NCI-H510A (cell line): ENCODE measurements at regions not wholly inside any gene's neighbourhood (a gene's known extent, or its start where the extent isn't known, plus 50 kb on each side); places are given as distances from the start of the nearest gene placed in this dataset.

Experiments used
- DNase-seq: peaks from one replicate; lab custom pipeline; 2025; lab: John Stamatoyannopoulos, UW

DNA sequence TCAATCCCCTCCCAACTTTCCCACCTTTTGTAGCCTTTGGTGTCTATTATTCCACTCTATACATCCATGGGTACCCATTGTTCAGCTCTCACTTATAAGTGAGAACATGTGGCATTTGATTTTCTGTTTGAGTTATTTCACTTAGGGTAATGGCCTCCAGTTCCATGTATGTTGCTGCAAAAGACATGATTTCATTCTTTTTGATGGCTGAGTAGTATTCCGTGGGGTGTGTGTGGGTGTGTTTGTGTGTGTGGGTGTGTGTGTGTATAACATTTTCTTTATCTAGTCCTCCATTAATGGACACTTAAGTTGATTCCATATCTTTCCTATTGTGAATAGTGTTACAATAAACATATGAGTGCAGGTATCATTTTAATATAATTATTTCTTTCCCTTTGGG, 157.5 kb upstream of the FSTL4 start:
- DNase-seq: no peak

DNA sequence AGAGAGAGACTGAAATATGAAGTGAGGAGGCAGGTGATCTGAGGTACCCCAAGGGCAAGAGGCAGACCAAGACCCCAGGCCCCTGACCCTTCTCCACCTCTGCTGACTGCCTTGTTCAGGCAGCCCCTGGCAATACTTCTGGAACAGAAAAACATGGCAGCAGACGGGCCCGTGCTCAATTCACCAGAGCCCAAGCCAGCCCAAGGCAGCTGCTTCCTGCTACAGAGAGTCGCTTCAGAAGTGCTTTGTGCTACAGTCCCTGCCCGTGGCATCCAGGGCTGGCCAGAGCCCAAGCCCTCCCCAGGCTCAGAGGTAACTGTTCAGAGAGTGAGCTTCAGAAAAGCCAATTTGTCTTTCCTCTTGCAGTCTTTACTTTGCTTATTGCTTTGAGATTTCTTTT, 151.4 kb upstream of the FSTL4 start:
- no peak for DNase-seq

DNA sequence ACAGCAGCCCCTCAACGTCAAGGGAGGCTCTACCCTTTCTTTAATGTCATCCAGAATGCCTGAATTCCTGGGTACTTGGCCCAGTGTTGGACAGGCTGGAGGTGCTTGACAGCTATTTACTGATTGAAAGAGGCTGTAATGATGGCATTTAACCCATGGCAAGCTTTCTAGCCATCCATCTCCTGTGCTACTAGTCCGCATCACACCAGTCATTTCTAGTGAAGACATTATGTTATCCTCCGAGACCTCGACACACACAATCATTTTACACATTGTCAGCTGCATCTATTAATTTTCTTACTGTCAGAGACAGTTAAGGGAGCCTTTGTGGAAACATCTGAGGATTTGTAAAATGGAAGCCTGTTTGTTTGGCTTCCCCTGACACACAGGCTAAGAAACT, 149.3 kb upstream of the FSTL4 start:
- DNase-seq: no peak

DNA sequence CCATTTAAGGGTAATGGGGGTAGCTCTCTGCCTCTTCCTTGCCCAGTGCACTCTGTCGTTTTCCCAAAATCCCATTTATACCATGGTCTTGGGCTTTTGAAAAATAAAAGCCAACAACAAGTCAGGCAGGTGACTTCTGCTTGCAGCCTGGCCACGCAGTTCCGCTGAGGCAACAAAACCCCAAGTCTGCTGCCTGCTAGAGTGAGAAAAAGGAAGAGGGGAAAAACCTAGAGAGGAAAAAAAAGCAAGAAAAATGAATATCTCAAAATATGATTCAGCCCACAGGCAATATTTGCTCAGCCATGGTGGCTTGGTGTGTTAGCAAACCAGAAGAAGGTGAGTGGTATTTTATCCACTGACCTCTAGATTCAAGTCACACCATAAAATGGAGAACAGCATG, 148.2 kb upstream of the FSTL4 start:
- no peak for DNase-seq

DNA sequence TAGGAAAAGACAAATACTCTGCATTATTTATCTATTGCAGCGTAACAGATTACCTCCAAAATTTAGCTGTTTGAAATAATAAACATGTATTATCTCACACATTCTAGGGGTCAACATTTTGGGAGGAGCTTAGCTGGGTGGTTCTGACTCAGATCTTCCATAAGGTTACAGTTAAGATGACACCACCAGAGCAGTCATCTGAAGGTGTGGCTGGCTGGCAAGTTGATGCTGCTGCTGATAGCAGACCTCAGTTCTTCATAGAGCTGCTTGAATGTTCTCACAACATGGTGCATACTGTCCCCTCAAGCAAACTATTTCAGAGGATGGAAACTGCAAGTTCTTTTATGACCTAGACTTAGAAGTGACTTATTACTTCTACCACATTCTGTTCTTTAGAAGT, 146.3 kb upstream of the FSTL4 start:
- no peak for DNase-seq

DNA sequence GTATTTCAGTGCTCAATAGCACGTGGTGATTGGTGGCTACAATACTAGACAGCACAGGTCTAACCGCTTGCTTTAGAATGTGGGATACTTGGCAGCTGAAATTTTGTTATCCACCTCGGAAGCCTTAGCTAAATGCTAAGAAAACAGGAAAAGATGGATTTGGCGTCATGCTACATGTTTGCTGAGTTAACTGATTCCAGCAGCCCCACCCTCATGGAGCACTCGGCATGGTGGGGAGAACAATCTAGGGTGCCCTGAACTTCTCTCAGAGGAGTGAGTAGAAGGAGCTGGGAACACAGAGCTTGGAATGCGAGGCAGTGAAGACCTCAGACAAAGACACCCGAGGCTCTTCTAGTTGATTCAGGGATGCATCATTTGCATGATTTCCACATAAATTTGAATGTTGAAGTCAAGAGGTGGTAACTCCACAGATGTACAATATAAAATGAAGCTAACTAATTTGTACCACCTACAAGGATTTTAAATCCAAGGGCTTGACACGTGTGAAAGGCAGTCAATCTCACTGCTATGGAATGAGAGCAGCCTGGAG, 145.1 kb upstream of the FSTL4 start:
- no peak for DNase-seq

DNA sequence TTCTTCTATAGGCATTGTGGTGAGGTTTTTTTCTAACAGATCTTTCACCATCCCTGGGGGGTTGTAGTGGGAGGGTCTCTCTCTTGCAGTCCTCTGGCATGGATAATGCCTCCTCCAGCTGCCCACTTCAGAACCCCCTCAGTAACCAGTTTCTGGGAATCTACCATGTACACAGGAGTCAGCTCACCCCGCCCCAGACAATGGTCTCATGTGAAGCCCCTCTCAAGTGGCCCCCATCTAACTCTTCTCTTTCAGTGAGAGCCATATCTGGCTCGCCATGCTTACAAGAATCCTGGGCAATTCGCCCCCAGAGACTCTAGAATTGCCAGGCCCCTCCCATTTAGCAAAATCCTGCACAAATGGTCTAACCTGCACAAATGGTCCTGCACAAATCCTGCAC, 144.4 kb upstream of the FSTL4 start:
- DNase-seq: no peak

DNA sequence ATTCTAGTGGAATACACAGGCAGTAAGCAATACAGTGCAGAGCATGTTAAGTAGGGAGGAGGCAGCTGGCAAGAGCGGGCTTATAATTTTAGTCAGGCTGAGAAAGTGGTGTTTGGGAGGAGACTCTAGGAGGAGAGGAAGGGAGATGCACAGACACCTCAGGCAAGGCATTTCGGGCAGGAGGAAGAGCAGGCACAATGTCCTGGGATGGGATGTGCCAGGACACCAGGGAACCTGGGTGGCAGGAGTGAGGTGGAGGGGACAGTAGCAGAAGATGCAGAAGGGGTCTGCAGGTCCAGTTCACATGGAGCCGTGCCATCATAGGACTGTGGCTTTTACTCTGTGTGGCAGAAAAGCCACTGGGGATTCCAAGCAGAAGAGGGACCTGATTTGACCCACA, 143.7 kb upstream of the FSTL4 start:
- DNase-seq: no peak

DNA sequence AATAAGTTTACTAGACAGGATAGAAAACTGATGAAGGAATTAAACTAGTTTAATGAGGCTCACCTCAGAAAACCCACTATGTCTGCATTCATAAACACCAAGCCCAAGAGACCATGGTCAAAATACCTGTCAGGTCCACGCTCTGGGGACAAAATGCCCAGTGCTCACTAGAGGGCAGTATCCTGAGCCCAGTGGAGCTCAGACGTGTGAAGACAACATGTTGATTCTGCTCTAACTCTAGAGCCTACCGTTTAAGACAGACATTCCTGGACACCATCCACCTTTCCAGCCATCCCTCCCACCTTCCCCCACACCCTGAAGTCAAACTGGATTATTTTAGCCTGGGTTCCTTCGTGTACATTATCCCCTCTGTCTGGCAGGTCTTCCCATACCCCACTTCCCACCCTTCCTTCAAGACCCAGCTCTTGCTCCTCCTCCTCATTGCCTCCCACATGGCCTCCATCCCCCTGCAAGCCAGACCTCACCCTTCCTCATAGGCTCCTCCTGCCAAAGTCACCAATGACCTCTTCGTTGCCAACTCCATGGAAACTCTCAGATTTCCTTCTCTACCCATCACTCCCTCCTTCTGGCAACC, 142.3 kb upstream of the FSTL4 start:
- no peak for DNase-seq

DNA sequence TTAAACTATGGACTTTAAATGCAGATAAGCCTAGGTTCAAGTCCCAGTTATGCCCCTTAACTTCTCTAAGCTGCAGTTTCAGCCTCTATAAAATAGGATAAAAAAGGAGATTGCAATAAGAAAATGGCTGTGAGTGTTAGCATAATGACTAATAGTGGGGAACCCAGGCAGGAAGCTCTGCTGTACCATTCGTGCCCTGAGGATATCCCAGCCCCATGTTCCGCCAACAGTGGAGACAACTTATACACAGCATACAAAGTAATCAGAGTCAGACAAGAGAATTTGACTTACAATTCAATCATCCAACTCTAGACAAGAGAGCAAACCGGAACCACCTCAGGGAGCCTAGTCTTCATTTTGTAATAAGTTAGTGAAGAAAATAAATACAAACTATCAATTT, 141.5 kb upstream of the FSTL4 start:
- DNase-seq: no peak

DNA sequence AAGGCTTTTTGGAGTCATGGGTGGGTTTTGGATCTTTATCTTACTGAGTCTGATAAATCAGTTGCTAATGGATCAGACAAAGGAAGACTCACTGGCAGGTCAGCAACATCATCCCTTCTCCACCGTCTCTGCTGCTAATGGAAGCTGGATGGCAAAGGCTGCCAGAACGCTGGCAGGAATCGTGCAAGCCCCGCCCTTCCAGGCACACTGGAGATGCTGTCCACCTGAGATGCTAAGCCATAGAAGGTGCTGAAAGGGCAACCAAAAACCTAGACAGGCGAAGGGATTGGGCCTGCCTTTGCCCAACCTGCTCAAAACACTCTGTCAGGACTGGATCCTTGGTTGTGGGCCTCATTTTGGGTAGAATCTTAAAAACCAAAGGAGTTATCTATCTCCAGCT, 139.5 kb upstream of the FSTL4 start:
- DNase-seq: no peak

DNA sequence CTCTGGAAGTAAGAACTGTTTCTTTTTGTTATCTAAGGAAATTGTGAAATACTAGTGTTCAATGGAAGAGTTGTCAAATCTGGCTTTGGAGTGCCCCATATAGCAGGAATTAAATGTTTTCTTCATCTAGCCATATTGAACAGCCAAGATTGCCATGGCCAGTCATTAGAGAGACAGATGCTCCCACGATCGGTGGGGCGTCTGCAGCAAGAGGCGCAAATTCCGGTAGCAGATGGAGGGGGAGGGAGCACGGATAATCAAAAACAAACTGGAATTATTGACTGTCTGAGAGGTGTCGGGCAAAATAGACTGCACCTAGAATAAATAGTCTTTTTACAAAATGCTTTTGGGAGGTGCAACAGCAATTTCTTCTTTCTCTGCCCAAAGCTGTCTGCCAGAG, 139.1 kb upstream of the FSTL4 start:
- DNase-seq: no peak

DNA sequence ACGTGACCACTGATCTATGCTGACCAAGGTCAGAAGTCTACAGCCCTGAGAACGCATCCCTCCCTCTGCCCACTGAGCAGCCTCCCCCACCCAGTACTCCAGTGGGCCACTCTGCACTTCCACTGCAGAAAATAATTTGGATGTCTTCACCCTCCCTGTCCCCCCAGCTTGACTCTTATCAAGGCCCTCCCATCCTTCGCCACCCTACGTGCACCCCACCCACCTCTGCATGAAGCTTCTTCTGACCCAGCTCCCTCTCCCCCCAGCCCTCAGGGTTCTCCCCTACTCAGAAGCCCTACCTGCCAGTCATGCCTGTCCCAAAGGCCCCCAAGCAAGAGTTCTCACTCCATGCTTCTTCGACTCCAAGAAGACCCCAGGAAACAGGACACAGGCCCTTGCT, 138.5 kb upstream of the FSTL4 start:
- DNase-seq: no peak

DNA sequence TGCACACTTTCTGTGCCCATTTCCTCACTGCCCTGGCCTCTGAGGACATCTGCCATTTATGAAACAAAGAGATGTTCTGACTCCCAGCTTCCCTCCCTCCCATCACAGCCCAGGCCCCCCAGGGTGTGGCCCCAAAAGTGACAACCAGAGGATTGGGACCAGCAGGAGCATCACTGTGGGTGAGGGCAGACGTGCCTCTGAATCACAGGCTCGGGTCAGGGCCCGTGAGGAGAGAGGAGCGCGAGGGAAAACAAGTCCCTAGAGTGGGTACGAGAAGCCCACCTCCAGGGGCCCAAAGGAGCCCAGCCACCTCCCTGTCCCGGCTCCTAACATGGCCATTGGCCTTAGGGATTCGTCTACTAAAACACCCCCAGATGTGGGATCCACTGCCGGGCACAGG, 138.0 kb upstream of the FSTL4 start:
- no peak for DNase-seq

DNA sequence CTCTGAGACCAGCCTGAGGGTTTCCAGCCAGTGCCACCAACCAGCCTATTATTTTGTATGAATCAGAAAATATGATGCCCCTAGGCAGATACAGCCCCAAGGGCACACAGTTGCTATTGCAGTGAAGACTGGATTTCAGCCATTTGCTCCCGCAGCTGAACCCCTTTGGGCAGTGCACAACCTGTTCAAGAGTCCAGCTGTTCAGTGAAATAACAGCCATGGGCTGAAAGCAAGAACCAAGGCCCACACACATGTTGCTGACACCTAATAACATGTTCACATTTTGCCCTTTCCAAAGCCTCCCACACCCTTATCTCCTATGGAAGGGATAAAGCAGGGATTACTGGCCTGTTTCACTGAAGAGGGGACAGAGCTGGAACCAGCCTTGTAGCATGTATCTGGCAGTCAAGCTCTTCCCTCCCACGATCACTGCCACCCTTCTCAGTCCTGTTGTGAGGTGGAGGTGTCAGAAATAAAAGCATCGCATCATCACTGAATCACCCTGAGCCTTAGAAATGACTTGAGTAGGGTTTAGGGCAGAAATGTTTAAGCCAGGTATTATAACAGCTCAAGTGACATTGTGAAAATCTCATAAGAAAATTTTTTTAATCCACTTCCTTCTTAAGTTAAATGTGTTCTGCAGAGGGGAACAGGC, 137.1 kb upstream of the FSTL4 start:
- no peak for DNase-seq

DNA sequence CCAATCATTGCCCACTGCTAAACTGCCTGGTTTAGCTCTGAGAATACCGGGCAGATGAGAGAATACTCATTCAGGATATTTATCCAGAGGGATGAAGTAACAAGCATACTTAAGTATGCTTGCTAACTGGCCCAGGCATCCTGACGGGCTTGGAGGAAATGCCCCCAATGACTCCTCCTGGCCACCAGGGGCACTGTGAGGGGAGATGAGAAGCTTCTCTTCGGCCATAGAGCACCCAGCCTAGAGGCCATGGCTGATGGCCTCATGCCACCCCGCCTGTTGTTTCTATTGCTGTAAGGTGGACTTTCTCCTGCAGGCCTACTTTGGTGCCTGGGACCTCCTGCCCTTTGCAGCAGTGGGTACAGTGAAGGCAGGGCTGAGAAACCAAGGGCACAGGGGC, 134.5 kb upstream of the FSTL4 start:
- no peak for DNase-seq

DNA sequence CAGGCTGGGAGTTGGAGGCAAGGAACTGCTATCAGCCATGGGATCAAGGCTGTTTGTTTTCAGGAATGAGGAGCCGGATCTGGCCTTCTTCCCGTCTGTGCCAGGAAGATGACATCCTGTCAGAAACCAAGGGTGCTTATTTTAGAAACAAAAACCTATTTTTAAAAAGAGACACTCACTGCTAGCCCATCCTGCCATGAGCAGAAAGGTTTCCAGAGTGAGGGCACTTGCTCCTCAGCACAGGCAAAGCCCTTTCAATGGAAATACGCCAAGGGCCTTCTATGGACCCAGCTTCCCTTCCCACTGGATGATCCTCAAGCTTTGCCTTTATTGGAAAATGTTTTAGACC, 132.6 kb upstream of the FSTL4 start:
- DNase-seq: no peak

DNA sequence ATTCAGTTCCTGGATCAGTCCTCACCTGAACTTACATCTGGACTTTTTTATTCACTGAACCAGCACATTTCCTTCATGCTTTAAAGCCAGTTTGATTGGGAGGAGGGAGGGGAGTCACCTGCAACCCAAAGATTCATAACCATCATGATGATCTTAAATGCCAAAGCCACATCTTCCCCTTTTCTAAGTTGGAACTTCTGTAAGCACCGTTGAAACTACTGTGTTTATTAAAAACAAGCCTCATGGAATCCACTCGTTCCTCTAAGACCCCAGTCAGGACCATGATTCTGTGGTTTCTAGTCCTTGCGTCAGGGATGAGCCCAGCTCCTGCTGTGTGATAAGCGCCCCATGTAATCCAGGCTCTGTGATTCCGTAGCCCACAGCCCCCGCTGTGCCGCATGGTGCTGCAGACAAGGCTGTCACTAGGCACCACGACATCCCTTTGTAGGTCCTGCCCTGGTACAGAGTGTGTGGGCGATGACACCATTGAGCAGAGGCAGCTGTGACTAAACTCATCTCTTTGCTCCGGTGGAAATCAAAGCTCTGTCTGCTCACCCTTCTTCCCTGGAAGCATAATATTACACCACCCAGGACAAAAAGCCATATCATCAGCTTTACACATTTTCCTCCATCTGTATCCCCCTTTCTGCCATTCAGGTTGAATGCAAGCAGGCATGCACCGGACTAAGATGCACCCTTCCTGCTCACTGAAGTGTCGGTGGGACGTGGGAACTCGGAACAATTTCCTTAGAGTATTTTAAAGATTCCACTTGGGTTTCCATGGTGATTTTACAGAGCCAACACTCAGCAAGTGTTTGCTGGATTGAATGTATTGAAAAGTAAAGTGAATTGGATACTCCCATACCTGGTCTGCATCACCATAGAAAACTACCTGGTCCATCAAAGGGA, 132.0 kb upstream of the FSTL4 start:
- DNase-seq: no peak

DNA sequence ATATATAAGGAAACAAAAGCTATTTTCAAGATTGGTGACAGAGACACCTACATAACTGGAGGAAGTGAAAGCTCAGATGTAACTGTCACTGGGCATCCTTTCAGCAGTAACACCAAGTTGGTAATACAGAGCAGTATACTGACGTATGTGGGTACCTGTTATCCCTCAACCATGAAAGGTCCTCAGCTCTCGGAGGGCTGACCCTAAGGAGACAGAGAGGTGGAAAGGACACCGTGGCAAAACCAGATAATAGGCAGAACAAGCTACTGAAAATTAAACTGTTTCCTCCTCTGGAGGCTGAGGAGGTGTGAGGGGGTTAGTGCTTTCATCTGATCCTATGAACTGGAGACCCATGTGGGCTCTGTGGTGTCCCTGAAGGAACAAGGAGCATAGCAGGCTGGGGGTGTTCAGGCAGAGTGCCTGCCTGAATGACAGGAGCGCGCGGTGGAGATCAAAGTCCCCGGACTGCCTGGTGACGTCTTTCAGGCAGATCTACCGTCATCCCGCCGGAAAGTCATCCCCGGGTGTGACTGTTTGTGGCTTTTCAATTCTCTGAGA, 130.2 kb upstream of the FSTL4 start:
- DNase-seq: no peak

DNA sequence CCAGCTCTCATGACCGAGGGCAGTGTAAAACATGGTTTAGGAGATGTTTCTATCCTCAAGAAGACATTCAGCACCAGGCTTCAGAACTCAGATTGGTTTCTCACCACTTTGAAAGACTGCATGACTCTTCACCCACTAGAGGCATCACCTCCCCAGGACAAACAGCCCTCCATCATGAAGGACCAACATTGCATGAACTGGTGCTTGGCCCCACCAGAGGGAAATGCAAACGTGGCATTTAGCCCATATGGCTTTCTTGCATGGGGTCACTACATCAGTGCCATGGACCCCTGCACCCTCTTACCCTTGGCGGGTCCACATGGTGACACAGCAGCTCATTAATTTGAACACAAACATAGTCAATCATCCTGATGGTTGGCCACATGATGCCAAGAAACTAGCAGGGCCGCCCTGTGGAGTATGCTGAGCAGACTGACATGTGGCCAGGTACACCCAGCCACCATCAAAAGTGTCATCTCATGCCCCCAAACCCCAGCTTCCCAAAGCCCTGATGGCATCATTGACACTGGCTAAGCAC, 129.5 kb upstream of the FSTL4 start:
- DNase-seq: no peak

DNA sequence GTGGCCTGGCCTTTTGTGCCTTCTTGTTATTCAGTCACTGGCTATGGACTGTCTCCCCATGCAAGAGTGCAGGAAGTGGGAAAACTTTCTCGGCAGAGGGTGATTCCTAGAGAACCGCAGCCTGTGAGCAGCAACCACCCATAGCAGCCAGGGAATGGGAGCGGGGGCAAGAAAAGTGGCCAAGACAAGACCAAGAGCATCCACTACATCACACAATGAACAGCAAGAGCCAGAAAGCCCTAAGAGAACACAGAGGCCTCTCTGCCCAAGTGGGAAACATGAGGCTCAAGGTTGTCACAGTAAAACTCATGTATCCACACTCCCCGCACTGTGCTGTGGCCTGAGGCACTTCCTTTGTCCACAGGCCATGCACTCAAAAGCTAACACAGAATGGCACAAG, 129.1 kb upstream of the FSTL4 start:
- DNase-seq: no peak

DNA sequence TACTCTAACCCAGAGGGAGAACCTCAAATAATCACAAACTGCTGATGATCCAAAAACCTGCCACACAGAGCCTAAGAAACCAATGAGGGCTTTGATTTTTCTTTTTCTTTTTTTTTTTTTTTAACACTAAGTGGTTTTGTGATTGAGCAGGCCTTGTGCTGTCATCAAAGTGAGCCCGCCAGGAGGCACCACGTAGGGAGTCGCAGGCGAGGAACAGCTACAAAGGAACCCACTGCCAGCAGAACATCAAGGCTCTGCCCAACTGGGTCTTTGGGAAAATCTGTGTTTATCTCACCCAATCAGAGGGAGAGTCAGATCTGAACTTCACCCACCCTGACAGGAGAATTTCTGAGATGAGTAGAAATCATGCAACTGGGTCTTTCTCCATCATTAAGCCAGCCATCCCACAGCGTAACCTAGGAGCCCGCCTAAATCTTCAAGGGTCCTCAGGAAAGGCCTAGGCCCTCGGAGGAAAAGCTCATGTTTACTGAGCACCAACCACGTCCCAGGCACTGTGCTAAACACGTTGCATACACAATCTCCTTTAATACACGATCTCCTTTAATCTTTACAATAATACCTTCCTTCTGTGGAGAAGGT, 126.9 kb upstream of the FSTL4 start:
- no peak for DNase-seq
